ENCODE measurements at regions not wholly inside any gene's neighbourhood (a gene's known extent, or its start where the extent isn't known, plus 50 kb on each side); places are given as distances from the start of the nearest gene placed in this dataset.
"Not testable (repeated sequence)": the region's sequence is repeated elsewhere in the genome, so short reads cannot be mapped to it uniquely, and the experiment has no call there.

GRCh38 chr5:145520335-145520734 lies 314.8 kb downstream of the PRELID2 start:
- no peak overlapping the region for H3K27ac Mint-ChIP-seq
- H3K4me1 Mint-ChIP-seq, result peaks cover 2% of the 10 kb centered on the region
- no peak for DNase-seq (ENCODE audit: low spot score in 2 of 2, unreplicated experiment in 2 of 2)
- peaks cover 13% of the 10 kb centered on the region for H3K9me3 Mint-ChIP-seq
- peaks cover 1% of the 10 kb centered on the region for H3K27me3 Mint-ChIP-seq (ENCODE audit: low read depth)
- TF ChIP-seq, protein P1, sequence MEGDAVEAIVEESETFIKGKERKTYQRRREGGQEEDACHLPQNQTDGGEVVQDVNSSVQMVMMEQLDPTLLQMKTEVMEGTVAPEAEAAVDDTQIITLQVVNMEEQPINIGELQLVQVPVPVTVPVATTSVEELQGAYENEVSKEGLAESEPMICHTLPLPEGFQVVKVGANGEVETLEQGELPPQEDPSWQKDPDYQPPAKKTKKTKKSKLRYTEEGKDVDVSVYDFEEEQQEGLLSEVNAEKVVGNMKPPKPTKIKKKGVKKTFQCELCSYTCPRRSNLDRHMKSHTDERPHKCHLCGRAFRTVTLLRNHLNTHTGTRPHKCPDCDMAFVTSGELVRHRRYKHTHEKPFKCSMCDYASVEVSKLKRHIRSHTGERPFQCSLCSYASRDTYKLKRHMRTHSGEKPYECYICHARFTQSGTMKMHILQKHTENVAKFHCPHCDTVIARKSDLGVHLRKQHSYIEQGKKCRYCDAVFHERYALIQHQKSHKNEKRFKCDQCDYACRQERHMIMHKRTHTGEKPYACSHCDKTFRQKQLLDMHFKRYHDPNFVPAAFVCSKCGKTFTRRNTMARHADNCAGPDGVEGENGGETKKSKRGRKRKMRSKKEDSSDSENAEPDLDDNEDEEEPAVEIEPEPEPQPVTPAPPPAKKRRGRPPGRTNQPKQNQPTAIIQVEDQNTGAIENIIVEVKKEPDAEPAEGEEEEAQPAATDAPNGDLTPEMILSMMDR (IDR thresholded peaks at IDR 0.05; ENCODE audit: unreplicated experiment), result no peak
- no peak overlapping the region for H3K4me3 Mint-ChIP-seq
- H3K36me3 Mint-ChIP-seq, result peaks cover 2% of the 10 kb centered on the region

GRCh38 chr5:145517588-145517987 lies 317.6 kb downstream of the PRELID2 start:
- H3K9me3 Mint-ChIP-seq, result peaks cover 30% of the 10 kb centered on the region
- H3K4me3 Mint-ChIP-seq; H3K36me3 Mint-ChIP-seq; DNase-seq (ENCODE audit: low spot score in 2 of 2, unreplicated experiment in 2 of 2); H3K27ac Mint-ChIP-seq; H3K4me1 Mint-ChIP-seq: not testable (repeated sequence)
- H3K27me3 Mint-ChIP-seq (ENCODE audit: low read depth), result peaks cover 20% of the 10 kb centered on the region

DNA sequence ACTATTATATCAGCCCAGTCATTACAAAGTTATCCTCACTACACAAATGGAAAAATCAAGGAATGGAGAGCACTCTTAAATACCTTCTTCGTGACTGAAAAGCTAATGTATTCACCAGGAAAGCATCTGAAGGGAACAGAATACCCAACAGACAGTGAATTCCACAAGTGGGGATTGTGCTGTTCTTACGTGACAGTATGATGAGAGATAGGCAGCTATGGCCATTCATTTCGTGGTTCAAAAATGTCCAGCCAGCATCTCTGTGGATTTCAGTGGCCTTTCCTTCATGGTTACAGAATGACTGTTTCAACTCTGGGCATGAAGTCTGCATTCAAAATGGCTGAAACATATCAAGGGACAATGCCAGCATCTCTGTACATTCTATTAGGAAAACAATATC lies 323.8 kb downstream of the PRELID2 start:
- DNase-seq (ENCODE audit: low spot score in 2 of 2, unreplicated experiment in 2 of 2), result no peak
- TF ChIP-seq, protein P1 (IDR thresholded peaks at IDR 0.05; ENCODE audit: unreplicated experiment), result no peak
- H3K9me3 Mint-ChIP-seq, result peaks cover 23% of the 10 kb centered on the region
- no peak overlapping the region for H3K4me3 Mint-ChIP-seq
- peaks cover 44% of the 10 kb centered on the region for H3K27me3 Mint-ChIP-seq (ENCODE audit: low read depth)
- no peaks in the 10 kb centered on the region for H3K36me3 Mint-ChIP-seq
- H3K27ac Mint-ChIP-seq, result no peak overlapping the region
- peaks cover 16% of the 10 kb centered on the region for H3K4me1 Mint-ChIP-seq

GRCh38 chr5:145510769-145511168 lies 324.4 kb downstream of the PRELID2 start:
- Mint-ChIP-seq H3K27ac (no peak overlapping the region), H3K27me3 (ENCODE audit: low read depth) (peaks cover 48% of the 10 kb centered on the region), H3K4me1 (peaks cover 16% of the 10 kb centered on the region), H3K4me3 (no peak overlapping the region), H3K36me3 (no peaks in the 10 kb centered on the region), H3K9me3 (peaks cover 17% of the 10 kb centered on the region)
- TF ChIP-seq, protein P1 (IDR thresholded peaks at IDR 0.05; ENCODE audit: unreplicated experiment), result no peak
- DNase-seq (ENCODE audit: low spot score in 2 of 2, unreplicated experiment in 2 of 2), result no peak

DNA sequence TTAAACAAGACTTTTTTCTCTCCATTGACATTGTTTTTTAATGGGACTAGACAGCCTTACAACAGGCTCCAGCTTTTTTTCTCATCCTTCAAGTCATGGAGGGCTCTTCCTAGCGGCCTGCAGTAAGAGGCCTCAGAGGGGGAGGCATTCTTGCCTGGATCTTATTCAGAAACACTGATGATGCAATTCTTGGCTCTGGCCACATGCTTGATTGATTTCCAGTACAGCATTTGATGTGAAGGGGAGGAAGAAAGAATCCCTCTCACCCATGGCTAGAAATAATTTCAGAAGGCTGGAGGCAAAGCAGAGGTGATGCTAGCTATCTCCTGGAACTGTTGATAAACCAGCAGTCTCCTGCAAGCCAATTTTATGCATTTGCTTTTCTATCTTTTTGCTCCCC lies 324.8 kb downstream of the PRELID2 start:
- Mint-ChIP-seq H3K4me3 (no peak overlapping the region), H3K4me1 (peaks cover 16% of the 10 kb centered on the region), H3K36me3 (no peaks in the 10 kb centered on the region), H3K27ac (peak overlapping the region; percentile 37), H3K27me3 (ENCODE audit: low read depth) (peaks cover 51% of the 10 kb centered on the region), H3K9me3 (peaks cover 20% of the 10 kb centered on the region)
- TF ChIP-seq, protein P1 (IDR thresholded peaks at IDR 0.05; ENCODE audit: unreplicated experiment), result no peak
- DNase-seq (ENCODE audit: low spot score in 2 of 2, unreplicated experiment in 2 of 2), result no peak

DNA sequence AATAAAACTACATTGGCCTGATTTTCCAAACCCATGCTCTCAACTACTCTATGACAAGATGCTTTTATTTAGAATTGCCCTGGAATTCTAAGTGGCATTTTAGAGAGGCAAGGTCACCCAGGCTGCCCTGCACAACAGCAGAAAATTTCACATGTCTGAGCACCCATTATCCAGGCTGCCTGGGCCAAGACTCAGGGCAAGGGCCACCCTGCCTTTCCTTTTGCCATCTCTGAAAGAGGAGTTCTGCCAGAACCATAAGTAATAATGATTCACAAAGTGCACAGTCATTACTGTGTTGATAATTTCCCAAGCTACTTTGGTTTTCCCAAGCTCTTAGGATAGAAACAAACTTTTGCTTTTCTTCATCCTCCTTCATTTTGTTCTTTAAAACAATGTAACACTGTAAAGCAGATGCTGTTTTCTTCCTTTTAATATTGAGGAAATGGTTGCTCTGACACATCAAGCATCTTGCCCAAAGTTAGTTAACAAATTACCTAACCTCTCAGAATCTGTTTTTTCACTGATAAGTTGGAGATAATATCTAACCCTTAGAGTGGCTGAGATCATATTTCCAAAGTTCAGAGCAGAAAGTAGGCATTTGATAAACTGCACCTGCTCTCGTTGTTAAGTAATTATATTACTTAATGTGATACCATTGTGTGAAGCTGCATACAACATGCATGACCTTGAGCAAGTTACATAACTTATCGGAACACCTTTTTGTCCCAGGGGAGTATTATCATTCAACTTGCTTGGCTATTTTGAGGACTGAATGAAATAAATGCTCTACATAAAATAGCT lies 325.6 kb downstream of the PRELID2 start:
- no peaks in the 10 kb centered on the region for H3K36me3 Mint-ChIP-seq
- TF ChIP-seq, protein P1 (IDR thresholded peaks at IDR 0.05; ENCODE audit: unreplicated experiment), result no peak
- H3K4me1 Mint-ChIP-seq, result peaks cover 16% of the 10 kb centered on the region
- no peak for DNase-seq (ENCODE audit: low spot score in 2 of 2, unreplicated experiment in 2 of 2)
- no peak overlapping the region for H3K27ac Mint-ChIP-seq
- H3K9me3 Mint-ChIP-seq, result peaks cover 18% of the 10 kb centered on the region
- no peak overlapping the region for H3K4me3 Mint-ChIP-seq
- peaks cover 54% of the 10 kb centered on the region for H3K27me3 Mint-ChIP-seq (ENCODE audit: low read depth)

Measured in mesothelial cell of epicardium (in vitro differentiated cells).